HG02938 (cell line): ENCODE measurements at regions not wholly inside any gene's neighbourhood (a gene's known extent, or its start where the extent isn't known, plus 50 kb on each side); places are given as distances from the start of the nearest gene placed in this dataset.
"Not testable (repeated sequence)": the region's sequence is repeated elsewhere in the genome, so short reads cannot be mapped to it uniquely, and the experiment has no call there.

Experiments used
- ATAC-seq: cut with Tn5 transposase; IDR thresholded peaks from one replicate; pipeline ENCODE4 v1.9.1; 2021; ENCODE audit warnings: mild to moderate bottlenecking, moderate library complexity; ENCODE audit not compliant: unreplicated experiment

DNA sequence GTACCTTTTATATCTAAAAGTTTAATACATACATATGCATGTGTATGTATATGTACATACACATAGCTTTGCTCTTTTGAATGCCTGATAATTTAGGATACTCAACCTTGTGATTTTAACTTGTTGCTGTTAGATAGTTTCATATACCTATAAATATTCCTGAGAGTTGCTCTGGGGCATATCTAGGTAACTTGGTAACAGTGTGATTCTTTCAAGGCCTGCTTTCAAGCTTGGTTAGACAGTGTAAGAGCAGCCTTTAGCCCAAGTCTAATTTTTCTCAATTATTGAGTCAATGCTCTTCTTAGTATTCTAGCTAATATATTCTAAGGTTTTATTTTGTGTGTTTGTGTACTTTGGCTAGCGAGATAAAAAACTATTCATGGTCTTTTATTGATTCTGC lies 762.1 kb upstream of the MIR17HG start:
- ATAC-seq = no peak

DNA sequence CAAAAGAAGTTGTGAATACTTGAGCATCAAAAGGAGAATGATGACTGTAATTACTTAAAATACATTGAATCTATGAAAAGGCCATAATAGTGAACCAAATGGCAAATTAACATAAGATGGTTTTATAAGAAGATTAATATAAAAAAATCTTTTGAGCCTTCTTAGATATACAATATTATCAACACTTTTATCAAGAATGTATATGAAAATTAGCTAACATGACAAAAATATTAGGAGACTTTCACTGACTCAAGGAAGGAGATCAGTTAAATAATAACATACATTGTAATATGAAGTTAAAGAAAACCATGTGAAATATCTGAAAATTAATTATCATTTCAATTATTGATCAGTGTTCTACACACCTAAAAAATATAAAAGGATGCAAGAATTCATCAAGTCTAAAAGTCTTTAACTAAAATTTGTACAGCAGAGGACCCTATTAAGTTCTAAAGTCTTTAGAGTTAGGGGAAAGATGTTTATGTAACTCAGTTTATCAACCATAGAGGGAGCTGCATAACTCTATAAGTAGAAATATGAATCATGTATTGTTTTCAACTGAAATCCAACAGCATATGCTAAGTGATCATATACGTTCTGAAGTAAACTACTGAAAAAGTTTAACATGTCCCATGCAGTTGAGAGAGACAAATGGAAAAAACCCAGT lies 756.1 kb upstream of the MIR17HG start:
- no peak for ATAC-seq

DNA sequence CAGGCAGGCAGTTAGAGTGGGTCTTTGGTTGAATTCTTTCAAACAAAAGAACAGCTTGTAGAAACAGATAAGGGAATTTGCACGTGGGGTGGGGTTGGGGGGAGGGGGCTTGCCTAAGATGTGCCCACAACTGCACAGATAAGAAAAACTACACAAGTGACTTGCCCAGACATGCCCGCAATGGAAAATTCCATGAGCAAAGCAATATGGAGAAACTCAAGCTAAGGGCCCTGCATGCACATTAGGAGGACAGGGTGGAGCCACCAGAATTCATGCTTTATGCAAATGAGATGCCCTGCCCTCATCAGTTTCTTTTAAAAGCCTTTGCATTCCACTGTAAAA lies 755.6 kb upstream of the MIR17HG start:
- ATAC-seq = no peak

DNA sequence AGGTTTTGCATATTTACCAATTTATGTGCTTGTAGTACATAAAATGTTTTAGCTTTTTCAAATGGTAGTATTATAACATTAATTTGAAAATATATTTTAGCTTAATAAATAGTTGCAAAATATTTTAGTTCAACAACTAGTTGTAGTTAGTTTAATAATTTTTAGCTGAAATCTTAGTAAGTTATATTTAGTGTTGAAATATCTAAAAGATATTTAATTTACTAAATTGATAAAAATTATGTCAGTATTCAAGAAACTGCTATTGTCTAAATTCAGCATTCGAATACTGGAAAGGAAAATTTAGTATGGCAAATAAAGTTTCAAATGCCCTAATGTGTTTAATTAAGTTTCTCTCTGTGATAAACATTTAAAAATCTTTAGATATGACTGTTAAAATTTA lies 754.5 kb upstream of the MIR17HG start:
- ATAC-seq = no peak

DNA sequence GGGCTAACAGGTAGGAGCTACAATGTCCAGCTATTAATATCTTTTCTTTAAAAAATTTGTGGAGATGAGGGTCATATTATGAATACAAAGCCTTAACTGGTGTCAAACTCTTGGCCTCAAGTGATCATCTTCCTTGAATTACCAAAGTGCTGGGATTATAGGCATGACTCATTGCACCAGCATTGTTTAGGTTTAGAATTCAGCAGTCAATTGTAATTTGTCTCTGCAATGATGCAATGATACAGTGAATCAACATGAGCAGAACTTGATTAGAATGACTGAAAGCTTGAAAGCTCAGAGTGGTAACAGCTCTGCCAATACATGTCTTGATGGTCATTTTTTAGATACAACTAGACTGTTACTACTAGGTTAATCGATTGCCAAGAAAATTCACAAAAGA lies 752.8 kb upstream of the MIR17HG start:
- ATAC-seq = no peak

DNA sequence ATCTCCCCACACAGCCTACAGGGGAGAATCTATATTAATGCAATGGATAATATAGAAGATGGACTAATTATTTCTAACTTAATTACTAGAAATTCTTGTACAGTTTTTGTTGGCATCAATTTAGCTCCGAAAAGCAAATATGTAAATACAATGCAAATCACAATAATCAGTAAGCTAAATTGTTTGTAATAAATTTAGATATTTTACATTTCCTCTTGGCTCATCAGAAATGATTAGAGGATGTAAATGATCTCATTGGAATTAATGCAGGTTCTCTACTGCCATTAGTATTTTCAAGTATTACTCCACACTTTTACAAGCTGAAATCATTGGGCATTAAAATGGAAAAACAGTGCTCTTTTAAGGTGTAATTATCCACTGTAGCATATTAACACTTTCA lies 741.8 kb upstream of the MIR17HG start:
- no peak for ATAC-seq

DNA sequence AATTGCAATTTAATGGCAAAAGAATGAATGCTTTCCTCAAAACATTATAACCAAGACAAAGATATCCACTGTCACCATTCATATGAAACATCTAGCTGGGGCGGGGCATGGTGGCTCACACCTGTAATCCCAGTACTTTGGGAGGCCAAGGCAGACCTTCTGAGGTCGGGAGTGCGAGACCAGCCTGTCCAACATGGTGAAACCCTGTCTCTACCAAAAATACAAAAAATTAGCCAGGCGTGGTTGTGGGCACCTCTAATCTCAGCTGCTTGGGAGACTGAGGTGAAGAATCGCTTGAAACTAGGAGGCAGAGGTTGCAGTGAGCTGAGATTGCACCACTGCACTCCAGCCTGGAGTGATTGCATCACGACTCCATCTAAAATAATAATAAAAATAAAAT lies 740.6 kb upstream of the MIR17HG start:
- not testable (repeated sequence) for ATAC-seq

DNA sequence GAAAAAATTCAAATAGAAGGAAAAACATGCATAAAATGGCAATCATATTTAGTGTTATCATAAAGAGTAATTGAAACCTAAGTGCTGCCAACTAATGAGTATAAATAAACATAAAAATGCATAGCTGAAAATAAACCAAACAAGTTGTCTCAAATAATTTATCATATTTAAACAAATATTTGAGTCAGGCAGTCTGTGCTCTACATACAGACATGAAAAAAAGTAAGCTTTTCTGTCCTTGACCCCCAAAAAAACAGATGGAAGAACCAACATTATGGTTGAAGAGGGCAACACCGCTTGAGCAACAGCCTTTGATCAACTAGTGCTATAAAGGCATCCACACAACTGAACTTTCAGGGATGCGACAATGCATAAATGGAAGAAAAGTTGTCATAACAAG lies 735.1 kb upstream of the MIR17HG start:
- no peak for ATAC-seq

DNA sequence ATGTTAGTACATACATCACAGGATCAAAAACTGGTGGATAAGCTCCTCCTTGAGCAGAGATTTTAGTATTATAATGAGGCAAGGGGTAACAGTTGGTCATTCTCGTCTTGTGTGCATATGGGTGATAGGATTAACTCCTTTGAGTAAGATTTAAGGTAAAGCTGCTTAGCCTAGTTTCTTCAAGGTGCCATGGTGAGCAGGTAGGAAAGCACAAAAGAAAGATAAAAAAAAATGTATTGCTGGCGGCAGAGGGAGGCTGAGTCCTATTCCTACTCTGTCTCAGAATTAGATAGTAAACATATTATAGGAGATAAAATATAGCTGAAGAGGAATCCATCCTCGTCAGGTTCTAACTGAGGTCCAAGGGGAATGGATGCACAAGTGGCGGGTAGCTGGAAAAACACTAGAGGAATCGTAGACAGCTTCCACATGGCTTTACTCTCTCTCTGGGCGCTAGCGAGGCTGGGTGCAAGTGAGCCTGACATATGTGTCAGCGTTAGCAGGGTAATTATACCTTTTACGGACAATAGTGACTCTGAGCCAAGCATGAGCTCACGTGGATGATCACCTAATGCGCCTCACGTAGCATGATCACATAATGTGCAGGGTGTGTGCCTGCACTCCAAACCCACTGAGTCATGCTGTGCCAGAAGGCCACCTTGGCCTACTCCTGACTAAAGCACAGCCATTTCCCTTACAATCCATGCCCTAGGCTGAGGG lies 734.3 kb upstream of the MIR17HG start:
- ATAC-seq = no peak

DNA sequence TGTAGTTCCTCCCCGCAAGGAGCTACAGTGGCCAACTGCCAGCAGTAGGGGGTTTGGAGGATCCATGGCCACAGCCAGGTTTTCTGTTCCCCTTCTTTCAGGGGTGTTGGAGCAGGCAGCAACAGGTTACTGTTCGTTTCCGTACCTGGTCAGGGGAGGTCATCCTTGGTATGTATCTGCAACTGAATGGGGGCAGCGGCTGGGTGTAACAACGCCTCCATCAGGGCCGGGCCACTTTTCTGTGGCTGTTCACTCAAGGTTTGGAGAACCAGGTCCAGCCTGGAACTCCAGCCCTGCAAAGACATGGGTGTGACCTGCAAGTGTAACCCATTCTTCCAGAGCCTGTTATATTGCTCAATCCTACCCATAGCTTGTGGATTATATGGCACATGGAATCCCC lies 732.3 kb upstream of the MIR17HG start:
- ATAC-seq = no peak

DNA sequence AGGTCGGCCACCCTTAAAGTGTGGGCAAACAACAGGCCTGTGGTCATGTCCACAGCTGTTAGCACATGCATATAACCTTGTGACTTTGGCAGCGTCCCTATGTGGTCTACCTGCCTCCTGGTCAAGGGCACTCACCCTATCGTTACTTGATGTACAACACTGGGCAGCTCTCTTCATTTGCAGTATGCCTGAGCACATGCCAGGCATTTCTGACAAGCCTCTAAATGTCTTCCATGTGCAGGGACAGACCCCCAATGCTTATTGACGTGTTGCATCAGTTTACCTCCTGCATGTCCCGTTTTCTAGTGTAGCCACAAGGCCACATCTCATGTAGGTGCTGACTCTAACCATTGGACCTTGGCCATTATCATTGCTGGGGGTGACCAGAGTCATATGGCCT lies 731.7 kb upstream of the MIR17HG start:
- no peak for ATAC-seq

DNA sequence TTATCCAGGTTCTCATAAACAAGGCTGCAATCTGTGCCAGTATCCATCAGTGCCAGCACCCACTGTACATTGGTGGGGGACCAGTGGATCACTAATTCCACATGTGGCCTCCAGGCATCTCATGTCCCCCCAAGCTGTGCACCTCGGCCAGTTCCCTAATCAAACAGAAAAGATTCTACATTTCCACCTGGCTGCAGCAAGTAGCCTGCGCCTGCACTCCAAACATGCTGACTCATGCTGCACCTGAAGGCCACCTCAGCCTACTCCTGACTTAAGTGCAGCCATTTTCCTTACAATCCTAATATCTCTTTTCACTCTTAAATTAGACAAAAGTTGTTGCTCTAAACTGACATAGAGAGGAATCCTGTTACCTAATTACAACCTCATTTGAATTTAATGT lies 729.4 kb upstream of the MIR17HG start:
- ATAC-seq = no peak

DNA sequence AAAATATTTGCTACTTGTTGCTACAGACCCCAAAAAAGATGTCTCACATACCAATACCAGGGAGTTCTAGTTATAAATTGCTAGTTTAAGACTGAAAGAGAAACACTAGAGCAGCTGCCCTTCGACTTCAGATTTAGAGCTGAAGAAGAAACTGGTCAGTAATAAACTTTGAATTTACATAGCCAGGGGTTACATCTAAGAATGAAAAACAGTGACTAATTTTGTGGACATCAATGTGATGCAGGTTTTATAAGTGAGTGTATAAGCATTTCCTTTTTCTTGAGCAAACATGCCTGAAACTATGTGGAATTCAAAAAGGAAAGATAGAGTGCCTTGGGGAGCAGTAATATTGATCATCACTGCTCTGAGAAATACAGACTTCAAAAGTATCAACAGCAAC lies 724.9 kb upstream of the MIR17HG start:
- ATAC-seq = no peak

DNA sequence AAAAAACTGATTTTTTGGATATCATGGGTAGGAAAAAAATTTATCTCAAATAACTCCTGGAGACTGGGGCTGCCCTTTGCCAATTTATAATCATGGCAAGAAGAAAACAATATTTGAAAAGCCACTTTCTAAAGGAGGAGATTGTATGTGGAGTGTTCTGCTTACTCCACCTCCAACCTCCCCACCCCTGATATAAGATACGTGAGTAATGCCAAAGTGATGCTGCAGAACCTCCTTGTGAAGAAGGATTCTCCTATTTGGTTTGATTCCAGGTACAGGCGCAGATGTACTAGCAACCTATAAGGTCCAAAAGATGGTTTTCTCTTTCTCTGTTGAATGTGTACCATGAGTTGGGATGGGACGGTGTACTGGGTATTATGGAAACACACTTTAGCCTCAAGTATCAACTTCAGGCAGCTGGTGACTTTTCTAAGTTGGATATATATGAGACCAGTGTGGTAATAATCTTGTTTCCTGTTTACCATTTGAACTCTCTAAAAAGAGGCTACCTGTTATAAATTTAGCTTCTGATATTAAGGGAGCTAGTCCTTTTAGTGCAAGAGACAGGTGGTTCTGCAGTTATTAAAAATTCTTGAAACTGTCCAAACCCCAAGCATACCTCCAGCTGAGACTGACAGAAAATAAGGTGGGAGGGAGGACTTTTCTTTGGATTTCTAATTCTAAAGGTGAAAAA lies 724.0 kb upstream of the MIR17HG start:
- ATAC-seq = no peak

DNA sequence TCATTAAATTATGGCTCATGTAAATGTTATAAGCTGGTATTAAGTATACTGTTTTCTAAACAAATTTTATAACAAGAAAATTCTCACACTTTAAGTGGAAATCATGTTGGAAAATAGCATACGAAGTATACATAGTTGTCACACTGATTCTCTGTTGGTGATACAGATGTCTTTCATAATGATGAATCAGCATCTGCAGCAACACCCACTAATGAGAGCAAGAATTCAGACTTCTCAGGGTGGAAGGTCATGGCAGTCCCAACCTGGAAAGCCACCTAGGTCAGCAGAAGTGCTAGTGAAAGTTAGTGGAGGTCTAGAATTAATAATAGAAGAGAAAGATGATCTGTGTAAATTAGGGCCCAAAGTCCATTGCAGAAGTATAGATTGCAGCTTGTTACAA lies 719.7 kb upstream of the MIR17HG start:
- no peak for ATAC-seq

DNA sequence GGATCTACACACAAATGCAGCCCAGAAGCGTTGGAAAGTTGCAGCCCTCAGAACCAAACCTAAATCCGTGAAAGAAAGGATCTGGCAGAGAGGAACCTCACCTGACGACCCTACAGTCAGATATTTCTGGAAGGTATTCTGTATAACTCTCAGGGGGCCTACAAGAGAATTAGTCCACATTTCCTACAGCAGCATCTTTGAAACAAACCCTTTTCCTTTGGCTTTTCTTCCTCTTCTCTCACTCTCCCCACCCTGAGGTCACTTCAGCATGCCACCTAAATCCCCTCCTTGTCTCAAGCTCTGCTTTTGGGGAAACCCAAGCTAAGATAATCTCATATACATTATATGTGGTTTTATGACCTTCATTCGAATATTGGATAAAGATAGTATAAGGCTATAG lies 719.0 kb upstream of the MIR17HG start:
- no peak for ATAC-seq

DNA sequence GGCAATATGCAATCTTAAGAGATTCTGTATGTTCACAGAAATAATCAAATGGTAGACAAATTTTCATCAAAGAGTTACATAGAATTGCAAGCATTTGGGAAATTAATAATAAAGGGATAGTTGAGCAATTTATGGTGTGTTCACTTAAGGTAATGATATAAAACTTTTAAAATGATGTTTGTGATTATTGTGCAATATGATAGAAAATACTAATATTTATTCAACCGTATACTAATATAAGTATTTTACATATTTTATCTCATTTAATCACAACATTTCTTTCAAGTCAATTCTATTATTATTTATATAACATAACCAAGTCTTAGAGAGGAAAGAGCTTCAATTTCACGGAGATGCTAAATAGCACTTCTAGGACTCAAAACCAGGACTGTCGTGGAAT lies 716.8 kb upstream of the MIR17HG start:
- ATAC-seq = no peak

DNA sequence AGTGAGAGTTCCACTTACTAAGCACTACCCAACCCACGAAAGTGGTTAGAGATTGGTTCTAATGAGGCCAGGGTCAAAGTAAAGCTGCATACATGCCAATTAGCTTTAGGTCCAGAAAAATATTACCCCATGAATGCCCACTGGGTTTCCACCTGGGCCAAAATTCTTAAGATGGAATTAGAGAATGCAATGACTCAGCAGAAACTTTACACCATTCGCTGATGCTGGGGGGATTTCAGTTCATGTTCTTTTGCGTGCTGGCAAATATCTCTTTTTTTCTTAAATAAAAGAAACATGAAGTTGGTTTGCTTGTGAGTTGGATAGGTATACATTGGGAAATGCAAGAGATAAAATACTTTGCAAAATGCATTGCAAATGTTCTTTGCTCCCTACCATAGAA lies 715.3 kb upstream of the MIR17HG start:
- ATAC-seq = no peak

DNA sequence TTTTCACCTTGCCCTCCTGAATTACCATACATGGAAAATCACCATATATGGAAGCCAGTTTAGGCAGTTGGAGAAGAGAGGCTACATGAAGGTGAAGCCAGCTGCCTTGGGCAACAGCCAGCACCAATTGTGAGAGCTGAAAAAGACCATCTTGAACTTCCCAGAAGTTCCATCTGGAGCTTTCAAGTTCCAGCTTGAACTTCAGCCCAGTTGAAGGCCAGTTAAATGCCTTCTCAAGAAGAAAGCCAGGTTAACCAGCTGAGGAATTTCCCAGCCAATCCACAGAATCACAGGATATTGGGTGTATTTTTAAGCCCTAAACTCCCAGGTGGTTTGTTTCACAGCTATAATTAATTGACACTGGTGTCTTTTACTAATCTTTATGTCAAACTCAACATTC lies 713.6 kb upstream of the MIR17HG start:
- ATAC-seq = no peak

DNA sequence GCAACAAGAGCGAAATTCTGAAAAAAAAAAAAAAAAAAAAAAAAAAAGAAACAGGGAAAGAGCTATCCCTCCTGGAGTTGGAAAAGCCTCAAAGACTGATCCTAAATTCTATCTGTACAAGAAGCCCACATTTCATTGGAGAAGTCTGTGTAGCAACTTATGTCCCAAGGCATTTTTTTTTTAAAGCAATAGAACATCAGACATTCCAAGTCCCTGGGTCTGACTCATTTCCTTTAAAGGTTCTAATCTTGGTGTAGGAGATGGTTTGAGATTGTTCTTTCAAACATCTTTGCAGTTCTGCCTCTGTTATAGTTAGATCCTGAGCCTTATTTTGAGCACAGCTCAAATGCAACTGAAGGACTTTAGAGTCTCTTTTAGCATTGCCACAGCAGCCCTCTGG lies 706.5 kb upstream of the MIR17HG start:
- ATAC-seq = no peak

DNA sequence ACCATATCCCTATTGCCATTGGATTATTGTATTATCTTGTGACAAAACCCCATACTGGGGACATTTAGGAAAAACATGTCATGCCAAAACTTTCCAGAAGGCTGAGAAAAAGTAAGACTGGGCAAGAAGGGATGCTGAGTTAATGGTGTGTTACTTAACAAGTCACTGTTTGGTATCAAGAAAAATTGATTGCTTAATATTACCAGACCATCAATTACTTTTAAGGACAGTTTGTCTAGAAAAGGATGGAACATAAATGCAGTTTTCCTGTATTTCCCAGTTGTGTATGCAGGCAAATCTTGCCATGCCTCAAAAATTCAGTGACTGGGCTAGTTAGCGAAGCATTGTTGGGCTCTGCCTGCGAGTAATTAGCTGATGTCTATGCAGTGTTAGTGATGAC lies 705.6 kb upstream of the MIR17HG start:
- no peak for ATAC-seq

DNA sequence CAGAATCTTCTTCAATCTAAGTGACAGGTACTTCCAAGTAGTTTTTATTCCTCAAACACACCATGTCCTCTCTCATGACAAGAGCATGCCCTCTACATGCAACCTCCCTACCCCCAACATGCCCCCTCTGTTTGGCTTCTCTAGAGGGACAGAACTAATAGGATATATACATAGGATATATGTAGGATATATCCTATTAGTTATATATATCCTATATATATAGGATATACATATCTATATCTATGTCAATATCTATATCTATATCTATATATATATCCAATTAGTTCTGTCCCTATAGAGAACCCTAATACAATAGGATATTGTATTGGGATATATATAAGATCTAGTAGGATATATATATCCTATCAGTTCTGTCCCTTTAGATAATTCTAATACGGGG lies 701.9 kb upstream of the MIR17HG start:
- ATAC-seq = no peak
